GM21360 (cell line): ENCODE measurements at regions not wholly inside any gene's neighbourhood (a gene's known extent, or its start where the extent isn't known, plus 50 kb on each side); places are given as distances from the start of the nearest gene placed in this dataset.
"Not testable (repeated sequence)": the region's sequence is repeated elsewhere in the genome, so short reads cannot be mapped to it uniquely, and the experiment has no call there.

Experiments used
- ATAC-seq: cut with Tn5 transposase; IDR thresholded peaks from one replicate; pipeline ENCODE4 v1.9.1; 2021; ENCODE audit warnings: mild to moderate bottlenecking, moderate library complexity; ENCODE audit not compliant: unreplicated experiment

DNA sequence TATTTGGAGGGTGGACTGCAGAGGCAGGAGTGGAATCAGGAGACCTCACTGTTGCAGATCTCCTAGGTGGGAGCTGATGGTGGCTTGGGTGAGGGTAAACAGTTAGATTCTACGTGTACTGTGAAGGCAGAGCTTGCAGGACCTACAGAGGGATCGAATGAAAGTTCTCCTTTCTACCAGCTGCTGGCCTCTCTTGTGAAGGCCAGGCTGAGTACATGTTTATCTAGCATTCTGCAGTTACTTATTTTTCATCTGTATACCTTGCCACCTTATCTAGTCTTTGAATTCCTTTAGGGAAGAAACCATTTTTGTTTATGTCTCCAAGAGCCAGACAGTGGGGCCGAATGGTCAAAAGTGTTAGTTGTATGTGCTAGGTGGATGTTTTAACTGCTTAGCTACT, 57.6 kb downstream of the PTTG1 start:
- ATAC-seq: no peak

- no peak for ATAC-seq
These were observed 58.3 kb downstream of the PTTG1 start for GRCh38 chr5:160479926-160480325.

DNA sequence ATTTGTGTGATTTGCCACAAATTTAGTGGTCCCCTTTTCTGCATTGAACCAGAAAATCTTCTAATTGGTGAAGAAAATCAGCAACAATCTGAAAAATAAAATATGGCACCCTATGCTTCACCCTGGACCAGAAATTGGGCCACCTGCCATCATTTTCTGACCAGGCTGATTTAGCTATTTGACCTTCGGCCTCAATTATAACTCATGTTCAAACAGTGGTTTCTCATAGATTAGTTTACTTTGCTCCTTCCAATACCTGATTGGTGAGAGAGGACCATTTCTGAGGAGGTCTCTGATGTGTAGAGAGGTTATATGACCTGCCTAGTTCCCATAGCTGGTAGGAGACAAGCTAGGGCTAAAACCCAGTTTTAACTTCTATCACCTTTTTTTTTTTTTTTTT, 59.0 kb downstream of the PTTG1 start:
- no peak for ATAC-seq

GRCh38 chr5:160484678-160485077, 63.0 kb downstream of the PTTG1 start:
- ATAC-seq: no peak

DNA sequence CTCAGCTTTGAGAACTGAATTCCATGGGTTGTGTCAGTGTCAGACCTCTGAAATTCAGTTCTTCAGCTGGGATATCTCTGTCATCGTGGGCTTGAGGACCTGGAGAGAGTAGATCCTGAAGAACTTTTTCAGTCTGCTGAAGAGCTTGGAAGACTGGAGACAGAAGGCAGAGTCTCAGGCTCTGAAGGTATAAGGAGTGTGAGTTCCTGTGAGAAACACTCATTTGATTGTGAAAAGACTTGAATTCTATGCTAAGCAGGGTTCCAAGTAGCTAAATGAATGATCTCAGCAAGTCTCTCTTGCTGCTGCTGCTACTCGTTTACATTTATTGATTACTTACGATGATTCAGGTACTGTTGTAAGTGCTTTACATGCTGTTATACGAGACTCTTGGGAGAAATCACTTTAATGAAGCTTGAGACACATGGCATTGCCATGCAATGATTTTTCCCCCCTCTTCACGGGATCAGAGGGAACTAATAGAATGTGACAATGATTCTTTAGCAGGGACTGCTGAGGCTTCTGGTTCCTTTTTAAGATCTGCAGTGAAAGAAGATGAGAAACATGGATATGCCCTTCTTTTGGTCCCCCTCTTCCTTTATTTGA, 63.8 kb downstream of the PTTG1 start:
- ATAC-seq: no peak

GRCh38 chr5:160486573-160486972, 64.9 kb downstream of the PTTG1 start:
- ATAC-seq: peak; percentile 50

DNA sequence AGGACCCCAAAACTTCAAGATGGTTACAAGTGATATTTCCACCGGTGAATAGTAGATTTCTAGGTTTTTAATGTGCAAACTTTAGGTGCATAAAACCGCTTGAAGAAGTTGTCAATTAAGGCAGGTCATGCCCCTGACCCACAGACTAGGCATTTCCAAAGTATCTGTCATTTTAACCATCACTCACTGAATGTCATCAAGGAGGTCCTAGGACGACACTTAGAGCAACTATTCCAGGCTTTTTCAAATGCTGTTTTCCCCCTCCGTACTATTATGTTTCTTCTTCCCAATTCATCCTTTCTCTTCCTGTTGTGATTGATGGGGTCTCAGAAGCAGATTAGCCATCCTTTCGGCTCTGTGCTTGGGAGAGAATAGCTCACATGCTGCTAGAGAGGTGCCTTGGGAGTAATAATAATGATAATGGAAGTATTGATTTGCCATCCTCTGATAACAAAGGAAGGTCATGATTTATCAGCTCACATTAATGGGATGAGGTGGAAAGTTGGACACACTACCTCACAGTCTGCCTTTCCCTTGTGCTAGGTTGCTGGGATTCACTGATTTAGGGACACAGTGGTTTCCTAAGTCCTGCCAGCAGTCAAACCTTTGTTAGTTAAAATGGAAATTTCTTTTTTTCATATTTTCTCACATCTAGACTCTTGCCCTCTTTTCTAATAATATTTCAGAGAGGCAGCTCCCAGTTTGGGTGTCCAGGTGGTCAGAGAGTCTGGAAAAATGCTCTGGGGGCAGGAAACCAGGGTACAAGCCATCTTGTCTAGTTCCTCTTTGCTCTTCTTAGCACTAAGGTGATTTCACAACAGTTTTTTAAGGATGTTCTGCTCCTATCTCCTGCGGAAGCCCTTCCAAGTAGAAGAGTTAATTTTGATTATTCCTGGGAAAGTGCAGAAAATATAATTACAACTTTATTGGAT, 67.0 kb downstream of the PTTG1 start:
- no peak for ATAC-seq

DNA sequence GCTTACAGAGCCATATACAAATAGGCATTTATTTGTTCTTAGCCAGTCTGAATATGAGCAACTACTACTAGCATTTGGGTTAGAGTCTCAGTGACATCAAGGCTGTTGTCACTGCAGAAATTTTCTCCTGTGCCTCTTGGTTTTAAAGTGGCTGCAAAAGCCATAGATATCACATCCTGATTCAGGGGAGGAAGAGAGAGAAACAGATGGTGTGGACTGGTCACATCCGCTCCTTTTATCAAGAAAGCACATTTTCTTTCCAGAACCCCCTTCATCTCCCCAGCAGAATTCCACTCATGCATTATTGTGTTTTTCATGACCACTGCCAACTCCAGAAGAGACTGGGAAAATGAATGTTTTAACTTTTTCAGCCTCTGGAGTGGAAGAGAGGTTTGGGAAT, 69.8 kb downstream of the PTTG1 start:
- ATAC-seq: no peak

DNA sequence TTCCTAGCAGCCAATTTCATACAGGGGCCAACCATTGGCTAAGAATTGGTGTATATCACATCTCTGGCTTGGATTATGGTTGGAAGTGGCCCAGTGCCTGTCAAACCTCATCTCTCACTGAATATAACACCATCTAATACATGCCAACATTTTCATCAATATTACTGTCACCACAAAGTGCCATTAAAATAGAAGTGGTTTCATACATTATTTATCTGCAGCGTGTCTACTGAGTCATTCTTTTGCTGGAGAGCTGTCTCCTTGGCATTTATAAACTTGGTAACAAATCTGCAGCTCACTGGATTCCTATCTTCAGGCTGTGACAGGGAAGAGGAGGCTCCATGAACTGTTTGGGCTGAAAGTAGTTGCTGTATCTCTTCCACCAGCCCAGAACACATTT, 70.9 kb downstream of the PTTG1 start:
- no peak for ATAC-seq

GRCh38 chr5:160493806-160494338, 72.2 kb downstream of the PTTG1 start:
- ATAC-seq: peak; percentile 45

GRCh38 chr5:160494451-160494850, 72.8 kb downstream of the PTTG1 start:
- ATAC-seq: no peak

DNA sequence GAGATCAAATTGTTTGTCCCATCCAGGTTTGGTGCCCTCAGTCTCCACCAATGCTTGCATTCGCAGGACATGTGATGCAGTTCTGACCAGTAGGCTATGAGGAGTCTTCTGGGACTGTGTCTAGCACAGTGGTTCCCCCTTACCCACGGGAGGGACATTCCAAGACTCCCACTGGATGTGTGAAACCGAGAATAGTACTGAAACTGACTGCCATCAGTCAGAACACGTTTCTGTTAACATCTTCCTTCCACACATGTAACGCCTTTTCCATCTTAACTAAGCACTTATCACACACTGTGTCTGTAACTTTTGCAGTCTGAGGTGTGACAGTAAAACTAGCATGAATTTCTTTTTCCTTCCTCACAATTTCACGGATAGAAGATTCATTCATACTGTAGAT, 74.7 kb downstream of the PTTG1 start:
- ATAC-seq: peak; percentile 55

DNA sequence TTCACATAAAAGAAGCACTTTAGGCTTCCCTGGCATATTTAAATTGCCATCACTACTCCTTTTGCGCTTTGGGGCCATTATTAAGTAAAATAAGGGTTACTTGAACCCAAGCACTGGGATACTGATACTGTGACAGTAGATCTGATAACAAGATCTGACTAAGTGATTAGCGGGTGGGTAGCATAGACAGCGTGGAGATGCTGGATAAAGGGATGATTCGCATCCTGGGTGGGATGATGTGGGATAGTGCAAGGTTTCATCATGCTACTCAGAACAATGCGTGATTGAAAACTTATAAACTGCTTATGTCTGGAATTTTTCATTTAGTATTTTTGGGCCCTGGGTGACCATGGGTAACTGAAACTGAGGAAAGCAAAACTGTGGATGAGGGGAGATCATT, 75.1 kb downstream of the PTTG1 start:
- no peak for ATAC-seq

DNA sequence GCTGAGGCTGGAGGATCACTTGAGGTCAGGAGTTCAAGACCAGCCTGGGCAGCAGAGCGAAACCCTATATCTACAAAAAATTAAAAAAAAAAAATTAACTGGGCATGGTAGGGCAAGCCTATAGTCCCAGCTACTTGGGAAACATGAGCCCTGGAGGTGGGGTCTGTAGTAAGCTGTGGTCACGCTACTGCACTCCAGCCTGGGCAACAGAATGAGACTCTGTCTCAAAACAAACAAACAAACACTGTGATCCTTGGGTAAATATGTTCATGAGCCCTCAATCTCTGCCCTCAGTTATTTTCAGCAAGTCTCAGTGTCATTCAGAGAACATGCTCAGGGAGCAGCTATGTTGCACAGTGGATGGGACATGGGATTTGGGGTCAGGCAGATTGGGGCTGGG, 76.2 kb downstream of the PTTG1 start:
- no peak for ATAC-seq

DNA sequence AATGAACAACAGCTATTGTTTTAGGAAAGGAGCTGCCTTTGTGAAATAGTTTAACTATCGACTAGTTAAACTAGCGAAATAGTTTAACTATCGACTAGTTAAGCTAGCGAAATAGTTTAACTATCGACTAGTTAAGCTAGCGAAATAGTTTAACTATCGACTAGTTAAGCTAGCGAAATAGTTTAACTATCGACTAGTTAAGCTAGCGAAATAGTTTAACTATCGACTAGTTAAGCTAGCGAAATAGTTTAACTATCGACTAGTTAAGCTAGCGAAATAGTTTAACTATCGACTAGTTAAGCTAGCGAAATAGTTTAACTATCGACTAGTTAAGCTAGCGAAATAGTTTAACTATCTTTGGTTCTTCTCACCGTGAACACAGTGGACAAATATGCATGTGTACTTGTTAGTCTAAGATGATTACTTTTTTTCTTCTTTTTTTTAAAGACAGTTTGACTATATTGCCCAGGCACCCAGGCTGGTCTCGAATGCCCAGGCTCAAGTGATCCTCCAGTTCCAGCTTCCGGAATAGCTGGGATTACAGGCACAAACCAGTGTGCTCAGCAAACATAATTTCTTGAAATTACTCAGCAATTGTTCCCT, 76.9 kb downstream of the PTTG1 start:
- not testable (repeated sequence) for ATAC-seq

GRCh38 chr5:160500786-160501779, 79.4 kb downstream of the PTTG1 start:
- ATAC-seq: peak; percentile 44

GRCh38 chr5:160504906-160505305, 83.3 kb downstream of the PTTG1 start:
- no peak for ATAC-seq

GRCh38 chr5:160506006-160507004, 84.7 kb downstream of the PTTG1 start:
- ATAC-seq: peak; percentile 59

GRCh38 chr5:160507221-160507721, 85.6 kb downstream of the PTTG1 start:
- ATAC-seq: no peak
